Stimulated activated CD4-positive, alpha-beta T cell treated with anti-CD3 and anti-CD28 coated beads, Interleukin-15, amount 100 ng/mL, for 24 hours (primary cell): ENCODE measurements at regions not wholly inside any gene's neighbourhood (a gene's known extent, or its start where the extent isn't known, plus 50 kb on each side); places are given as distances from the start of the nearest gene placed in this dataset.
"Not testable (repeated sequence)": the region's sequence is repeated elsewhere in the genome, so short reads cannot be mapped to it uniquely, and the experiment has no call there.

ENCODE experiments used
- DNase-seq: peaks from one replicate; pipeline ENCODE4 v3.0.0-alpha.2; 2020

DNA sequence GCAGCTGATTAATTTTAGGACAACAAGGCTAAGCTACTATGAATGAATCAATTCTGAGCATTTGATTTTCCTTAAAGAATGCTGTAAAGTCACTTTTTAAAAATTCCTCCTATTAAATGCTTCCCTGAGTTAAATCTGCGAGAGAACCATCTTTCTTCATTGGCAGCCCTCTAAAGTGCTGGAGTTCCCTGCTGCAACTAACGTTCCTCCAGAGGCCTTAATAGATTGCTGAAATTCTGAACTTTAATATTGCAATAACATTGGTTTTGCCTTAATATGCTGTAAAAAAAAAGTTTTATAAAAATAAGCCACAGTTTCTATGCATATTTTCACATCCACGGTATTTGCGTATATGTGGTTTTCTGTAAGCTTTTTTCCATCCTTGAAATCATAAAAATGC, 298.0 kb upstream of the PIK3R1 start:
- DNase-seq = no peak

- no peak for DNase-seq
Measured at GRCh38 chr5:67910546-67910945, 305.0 kb upstream of the PIK3R1 start.

GRCh38 chr5:67908126-67908765, 307.3 kb upstream of the PIK3R1 start:
- no peak for DNase-seq

DNA sequence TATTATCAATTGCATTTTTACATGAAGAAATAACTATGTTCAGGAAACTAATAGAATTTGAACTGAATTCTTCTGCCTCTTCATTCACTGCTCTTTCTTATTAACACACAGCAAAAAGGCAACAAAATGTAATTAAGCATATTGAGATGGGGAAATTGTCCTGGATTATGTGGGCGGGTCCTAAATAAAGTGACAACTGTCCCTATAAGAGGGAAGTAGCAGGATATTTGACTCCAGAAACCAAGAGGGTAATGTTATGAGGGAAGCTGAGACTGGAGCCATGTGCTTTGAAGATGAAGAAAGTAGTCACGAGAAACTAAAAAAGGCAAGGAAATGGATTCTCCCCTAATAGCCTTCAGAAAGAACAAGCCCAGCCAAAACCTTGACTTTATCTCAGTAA, 311.2 kb upstream of the PIK3R1 start:
- DNase-seq = no peak

GRCh38 chr5:67903656-67904055, 311.9 kb upstream of the PIK3R1 start:
- DNase-seq = no peak

- DNase-seq = no peak
Measured at GRCh38 chr5:67903121-67903520, 312.4 kb upstream of the PIK3R1 start.

- DNase-seq = no peak
Measured at GRCh38 chr5:67902497-67902830, 313.1 kb upstream of the PIK3R1 start.

DNA sequence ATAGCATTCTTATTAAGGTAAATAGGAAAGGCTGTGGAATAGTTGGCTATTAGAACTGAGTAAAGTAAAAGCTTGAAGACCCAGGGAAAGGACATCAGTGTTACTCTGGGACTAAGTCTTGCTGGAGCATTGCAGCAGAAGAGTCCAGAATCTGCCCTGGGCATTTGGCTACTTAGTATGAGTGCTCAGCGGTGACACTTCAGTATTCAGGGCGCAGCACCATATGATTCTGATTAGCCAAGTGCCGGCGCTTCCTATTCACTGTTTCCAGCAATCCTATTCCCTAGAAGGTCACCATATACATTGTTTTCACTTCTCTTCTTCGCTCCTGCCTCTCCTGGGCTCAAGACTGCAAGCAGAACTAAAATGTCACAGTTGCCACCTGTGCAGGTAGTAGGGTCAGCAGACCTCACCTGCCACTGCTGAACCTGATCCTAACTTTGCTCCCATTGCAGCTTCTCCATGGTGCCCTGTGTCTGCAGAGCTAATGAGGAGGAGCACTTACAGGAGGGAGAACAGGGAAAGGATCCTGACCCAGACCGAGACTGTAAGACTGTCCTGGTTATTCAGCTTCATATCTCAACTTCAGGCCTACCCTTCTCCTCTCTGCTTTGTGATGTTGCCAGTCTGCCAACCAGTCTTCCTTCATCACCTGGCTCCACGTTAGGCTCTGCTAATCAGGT, 313.6 kb upstream of the PIK3R1 start:
- DNase-seq = no peak

DNA sequence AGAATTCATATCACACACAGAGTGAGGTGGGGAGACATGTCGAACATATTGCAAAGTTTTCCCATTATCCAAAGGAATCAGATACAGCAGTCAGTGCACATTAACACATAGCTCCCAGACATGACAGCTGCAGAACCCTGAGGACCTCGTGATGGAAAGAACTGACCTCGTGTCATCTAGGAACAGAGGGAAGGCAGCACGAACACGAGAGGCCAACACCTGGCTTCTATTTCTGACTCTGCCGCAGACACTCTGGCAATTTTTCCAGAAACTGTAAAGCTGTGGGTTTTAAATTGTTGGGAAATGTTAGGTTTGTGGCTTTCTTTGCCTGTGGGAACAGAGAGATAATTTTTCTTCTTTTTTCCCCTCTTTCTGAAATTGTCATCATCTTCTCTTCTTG, 315.0 kb upstream of the PIK3R1 start:
- DNase-seq = no peak

GRCh38 chr5:67897980-67898379, 317.6 kb upstream of the PIK3R1 start:
- DNase-seq = no peak

DNA sequence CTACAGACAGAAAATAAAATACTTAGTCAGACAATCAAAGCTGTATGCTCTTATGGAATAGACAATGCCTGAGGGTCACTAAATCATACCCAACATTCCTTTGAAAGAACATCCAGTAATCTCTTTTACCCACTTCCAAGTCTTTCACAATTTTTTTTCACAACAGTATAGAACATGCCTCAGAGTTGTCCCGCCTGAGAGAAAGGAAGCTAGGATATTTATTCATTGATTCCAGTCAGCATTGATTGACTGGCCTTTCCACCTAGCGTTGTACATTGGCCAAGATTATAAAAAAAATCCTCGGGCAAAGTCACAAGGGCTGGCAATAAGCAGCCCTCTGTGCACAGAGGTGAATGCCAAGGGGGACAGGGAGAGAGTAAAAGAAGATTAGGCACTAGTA, 318.1 kb upstream of the PIK3R1 start:
- DNase-seq = no peak

DNA sequence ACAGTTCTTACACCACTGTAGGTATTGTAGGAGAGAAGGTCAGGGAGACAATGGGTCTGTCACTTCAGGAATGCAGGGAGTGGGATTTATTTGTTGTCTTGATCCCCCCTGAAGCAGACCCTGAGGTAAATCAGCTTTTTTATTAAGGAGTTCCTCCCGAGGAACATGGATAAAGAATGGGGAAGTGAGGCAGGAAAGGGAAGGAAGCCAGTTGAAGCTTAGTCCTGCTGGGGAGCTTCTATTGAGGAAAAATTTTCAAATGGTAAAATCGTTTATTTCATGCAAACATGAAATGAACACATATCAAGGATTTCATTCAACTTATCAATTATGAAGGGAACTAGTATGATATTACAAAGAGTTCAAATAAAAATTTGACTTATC, 318.6 kb upstream of the PIK3R1 start:
- no peak for DNase-seq

GRCh38 chr5:67896311-67896929, 319.1 kb upstream of the PIK3R1 start:
- DNase-seq = no peak

- DNase-seq = not testable (repeated sequence)
Measured at GRCh38 chr5:67889870-67890269, 325.7 kb upstream of the PIK3R1 start.

DNA sequence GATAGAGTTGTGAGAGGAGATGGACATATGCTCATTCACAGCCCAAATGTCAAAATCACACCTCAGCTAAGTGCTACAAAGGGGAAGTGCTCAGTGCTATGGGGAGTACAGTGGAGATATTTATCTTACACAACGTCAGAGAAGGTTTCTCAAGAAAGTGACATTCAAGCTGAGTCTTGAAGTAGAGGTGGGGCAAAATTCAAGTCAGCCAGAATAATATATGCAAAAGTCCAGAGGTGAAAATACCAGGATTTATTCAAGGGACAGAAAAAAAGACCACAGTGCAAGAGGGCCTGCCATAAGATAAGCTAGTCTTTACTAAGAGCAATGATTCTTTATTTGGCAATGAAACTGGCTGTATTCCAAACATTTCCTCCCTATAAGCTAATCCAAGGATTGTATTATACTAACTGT, 327.8 kb upstream of the PIK3R1 start:
- no peak for DNase-seq

DNA sequence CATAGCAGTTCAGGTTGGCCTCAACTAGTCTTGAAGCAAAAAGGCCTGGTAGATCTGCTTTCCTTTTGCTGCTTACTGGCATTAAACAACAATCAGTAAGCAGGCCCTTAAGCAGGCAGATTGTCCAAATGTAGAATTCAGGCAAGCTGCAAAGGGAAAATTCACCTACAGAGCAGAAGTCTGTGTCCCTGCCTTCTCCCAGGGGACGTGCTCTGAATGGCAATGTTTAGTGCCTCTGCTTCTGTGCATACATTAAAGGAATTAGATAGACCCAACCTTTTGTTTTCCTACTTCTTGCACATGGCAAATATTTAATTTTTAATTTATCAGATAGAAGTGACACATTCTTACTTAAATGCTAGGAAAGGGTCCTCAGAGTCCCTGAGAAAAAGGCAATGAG, 328.8 kb upstream of the PIK3R1 start:
- DNase-seq = no peak

DNA sequence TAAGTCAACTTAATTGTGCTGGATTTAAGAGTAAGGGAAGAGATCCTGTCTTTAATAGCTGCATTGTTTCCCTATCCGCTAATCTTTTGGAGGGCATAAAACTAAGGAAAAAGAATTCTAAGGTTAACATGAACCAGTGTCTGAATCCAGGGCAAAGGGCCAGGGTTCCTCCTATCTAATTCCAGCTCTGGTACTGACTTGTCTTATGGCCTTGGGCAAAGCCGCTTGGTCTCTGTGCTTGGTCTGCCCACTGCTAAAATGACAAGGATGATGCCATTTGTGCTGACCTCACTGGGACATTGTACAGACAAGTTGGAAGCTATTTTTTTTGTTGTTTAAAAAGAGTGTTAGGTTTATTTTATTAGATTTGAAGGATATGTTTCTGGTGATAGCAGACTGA, 334.7 kb upstream of the PIK3R1 start:
- DNase-seq = no peak

GRCh38 chr5:67880511-67880805, 335.1 kb upstream of the PIK3R1 start:
- DNase-seq = no peak

GRCh38 chr5:67879620-67880510, 335.7 kb upstream of the PIK3R1 start:
- DNase-seq = no peak

GRCh38 chr5:67878933-67879332, 336.6 kb upstream of the PIK3R1 start:
- no peak for DNase-seq

GRCh38 chr5:67876371-67876770, 339.2 kb upstream of the PIK3R1 start:
- no peak for DNase-seq

DNA sequence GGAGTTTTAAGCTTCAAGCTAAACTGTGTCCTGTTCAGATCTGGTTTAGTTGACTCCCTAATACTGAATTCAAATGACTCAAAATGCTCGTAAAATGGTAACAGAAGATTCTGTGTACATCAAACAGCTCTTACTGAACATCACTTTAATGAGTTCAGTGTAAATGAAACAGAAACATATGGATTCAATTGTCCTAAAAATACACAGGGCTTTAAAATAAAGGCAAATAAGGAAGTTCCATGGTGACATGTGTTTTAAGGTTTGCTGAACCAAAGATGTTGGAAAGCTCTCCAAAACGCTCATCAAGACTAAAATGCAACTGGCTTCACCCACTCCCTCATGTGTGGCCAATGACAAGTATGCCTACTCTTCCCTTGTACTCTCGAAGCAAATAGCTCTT, 340.0 kb upstream of the PIK3R1 start:
- DNase-seq = no peak

GRCh38 chr5:67873935-67874334, 341.6 kb upstream of the PIK3R1 start:
- DNase-seq = no peak

DNA sequence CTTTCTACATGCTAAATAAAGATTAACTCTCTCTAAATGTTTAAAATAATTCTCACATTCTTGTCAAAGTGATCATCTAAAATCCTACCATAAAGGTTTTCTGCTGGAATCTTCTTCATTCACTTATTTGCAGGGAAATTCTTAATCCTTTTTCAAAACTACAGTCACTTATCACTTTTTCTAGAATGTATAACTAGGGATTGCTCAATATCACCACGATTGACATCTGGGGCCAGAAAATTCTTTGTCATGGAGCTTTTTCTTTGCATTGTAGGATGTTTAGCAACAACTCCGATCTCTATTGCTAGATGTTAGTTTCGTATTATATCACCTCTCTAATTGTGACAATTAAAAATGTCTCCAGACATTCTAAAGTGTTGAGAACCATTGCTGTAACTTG, 344.9 kb upstream of the PIK3R1 start:
- DNase-seq = no peak
